MCF 10A (cell line): ENCODE measurements at regions not wholly inside any gene's neighbourhood (a gene's known extent, or its start where the extent isn't known, plus 50 kb on each side); places are given as distances from the start of the nearest gene placed in this dataset.

Source experiments
- BruUV-seq: library from RNA; stranded (reverse); fragments of 400-500 nt; replicated peaks from 2 replicates; lab custom pipeline; 2021; lab: Mats Ljungman, UMichigan
- CTCF ChIA-PET: fragments of 300-600 bp; sonication (Branson Sonifier 250); formaldehyde crosslinking; extraction: SDS; loops from one replicate; lab custom pipeline; 2021; ENCODE audit warnings: antibody characterized with exemption, inconsistent platforms; lab: Yijun Ruan, JAX
- POLR2A ChIA-PET: fragments of 300-600, 350-650 bp; sonication (Branson Sonifier 250); formaldehyde crosslinking; extraction: SDS; loops from one replicate; lab custom pipeline; 2020; ENCODE audit warnings: antibody characterized with exemption, inconsistent platforms; lab: Yijun Ruan, JAX
- DNase-seq: peaks from one replicate; pipeline ENCODE4 v3.0.0-alpha.2; 2018; ENCODE audit not compliant: unreplicated experiment
- H3K27ac Mint-ChIP-seq: one replicate; pipeline ENCODE4 v1.8.0; 2022; ENCODE audit warnings: mild to moderate bottlenecking, low read depth, mixed read lengths; ENCODE audit not compliant: unreplicated experiment
- H3K27me3 Mint-ChIP-seq: one replicate; pipeline ENCODE4 v1.8.0; 2022; ENCODE audit warnings: mixed read lengths; ENCODE audit not compliant: insufficient read depth, unreplicated experiment
- H3K36me3 Mint-ChIP-seq: one replicate; pipeline ENCODE4 v1.8.0; 2022; ENCODE audit warnings: mild to moderate bottlenecking, moderate library complexity, mixed read lengths; ENCODE audit not compliant: insufficient read depth, unreplicated experiment
- H3K4me1 Mint-ChIP-seq: one replicate; pipeline ENCODE4 v1.8.0; 2022; ENCODE audit warnings: mixed read lengths; ENCODE audit not compliant: insufficient read depth, unreplicated experiment
- H3K4me3 Mint-ChIP-seq: one replicate; pipeline ENCODE4 v1.8.0; 2022; ENCODE audit warnings: mild to moderate bottlenecking, moderate library complexity, mixed read lengths; ENCODE audit not compliant: unreplicated experiment
- H3K9me3 Mint-ChIP-seq: one replicate; pipeline ENCODE4 v1.8.0; 2022; ENCODE audit warnings: mixed read lengths; ENCODE audit not compliant: unreplicated experiment
- intact Hi-C: fragments of 100-400 bp; cut with micrococcal nuclease; formaldehyde crosslinking; loops from 2 replicates; pipeline ENCODE4 v1.14.1; 2022
- TF ChIP-seq, protein P1 (sequence below): fragments of 200-600 bp; IDR thresholded peaks from one replicate; pipeline ENCODE4 v1.8.0; 2022; ENCODE audit warnings: antibody characterized with exemption, mild to moderate bottlenecking; ENCODE audit not compliant: unreplicated experiment

DNA sequence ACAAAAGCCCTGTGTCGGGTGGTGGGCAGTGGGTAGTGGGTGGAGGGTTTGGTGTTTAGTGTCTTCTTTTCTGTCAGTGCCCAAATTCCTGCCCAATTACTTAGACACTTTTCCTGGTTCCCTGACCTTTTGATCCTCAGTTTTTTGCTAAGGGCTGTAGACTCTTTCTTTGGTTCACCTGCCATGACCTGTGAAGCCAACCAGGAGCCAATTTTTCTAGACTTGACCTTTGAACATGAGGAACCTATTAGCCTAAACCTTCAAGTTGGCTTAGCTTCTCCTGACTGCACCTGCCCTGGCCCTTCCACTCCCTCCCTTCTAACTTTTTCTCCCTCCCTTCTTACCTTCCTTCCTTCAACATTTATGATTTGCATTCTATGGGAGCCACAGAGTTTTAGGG, 94.5 kb downstream of the MID1IP1 start:
- CTCF ChIA-PET, result no interaction called here
- H3K36me3 Mint-ChIP-seq, result no peaks in the 10 kb centered on the region
- H3K4me1 Mint-ChIP-seq, result no peaks in the 10 kb centered on the region
- TF ChIP-seq, protein P1, sequence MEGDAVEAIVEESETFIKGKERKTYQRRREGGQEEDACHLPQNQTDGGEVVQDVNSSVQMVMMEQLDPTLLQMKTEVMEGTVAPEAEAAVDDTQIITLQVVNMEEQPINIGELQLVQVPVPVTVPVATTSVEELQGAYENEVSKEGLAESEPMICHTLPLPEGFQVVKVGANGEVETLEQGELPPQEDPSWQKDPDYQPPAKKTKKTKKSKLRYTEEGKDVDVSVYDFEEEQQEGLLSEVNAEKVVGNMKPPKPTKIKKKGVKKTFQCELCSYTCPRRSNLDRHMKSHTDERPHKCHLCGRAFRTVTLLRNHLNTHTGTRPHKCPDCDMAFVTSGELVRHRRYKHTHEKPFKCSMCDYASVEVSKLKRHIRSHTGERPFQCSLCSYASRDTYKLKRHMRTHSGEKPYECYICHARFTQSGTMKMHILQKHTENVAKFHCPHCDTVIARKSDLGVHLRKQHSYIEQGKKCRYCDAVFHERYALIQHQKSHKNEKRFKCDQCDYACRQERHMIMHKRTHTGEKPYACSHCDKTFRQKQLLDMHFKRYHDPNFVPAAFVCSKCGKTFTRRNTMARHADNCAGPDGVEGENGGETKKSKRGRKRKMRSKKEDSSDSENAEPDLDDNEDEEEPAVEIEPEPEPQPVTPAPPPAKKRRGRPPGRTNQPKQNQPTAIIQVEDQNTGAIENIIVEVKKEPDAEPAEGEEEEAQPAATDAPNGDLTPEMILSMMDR, result no peak
- H3K9me3 Mint-ChIP-seq, result no peaks in the 10 kb centered on the region
- intact Hi-C loops, result no loop called here
- H3K4me3 Mint-ChIP-seq, result no peak overlapping the region
- POLR2A ChIA-PET, result no interaction called here
- no peak overlapping the region for H3K27ac Mint-ChIP-seq
- DNase-seq, result no peak
- H3K27me3 Mint-ChIP-seq, result peaks cover 54% of the 10 kb centered on the region
- BruUV-seq, result no TSS peak

DNA sequence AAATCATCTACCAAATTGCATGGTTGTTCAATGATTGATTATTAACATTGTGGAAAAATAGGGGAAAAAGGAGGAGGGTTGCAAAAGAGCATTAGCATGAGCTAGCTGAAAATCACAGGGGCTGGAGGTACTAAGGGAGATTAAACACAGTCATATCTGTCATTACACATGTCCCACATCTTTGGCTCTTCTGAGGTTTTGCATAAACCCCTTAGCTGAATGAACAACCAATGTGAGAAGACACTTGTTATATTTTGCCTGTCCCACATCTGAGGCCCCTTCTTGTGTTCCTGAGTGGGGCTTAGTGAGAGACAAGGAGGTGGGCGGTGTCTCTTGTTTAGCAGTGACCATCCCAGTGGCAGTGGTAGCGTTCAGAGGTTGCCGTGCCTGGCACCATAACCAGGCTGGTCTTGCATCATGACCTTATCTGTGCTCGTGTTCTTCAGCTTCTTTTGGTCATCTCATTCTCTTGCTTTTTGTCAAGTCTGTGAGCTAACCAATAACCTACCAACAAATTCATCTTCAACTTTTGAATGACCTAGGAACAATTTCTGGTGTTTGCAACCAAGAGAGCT, 95.6 kb downstream of the MID1IP1 start:
- H3K27ac Mint-ChIP-seq, result no peak overlapping the region
- H3K27me3 Mint-ChIP-seq, result peaks cover 44% of the 10 kb centered on the region
- no peaks in the 10 kb centered on the region for H3K4me1 Mint-ChIP-seq
- CTCF ChIA-PET, result interaction anchor here (0.7 kb wide), 1 partner anchor 759 kb away, joined by 3 read pairs; no protein-coding TSS in a partner anchor
- intact Hi-C loops, result no loop called here
- DNase-seq, result no peak
- no TSS peak for BruUV-seq
- POLR2A ChIA-PET, result no interaction called here
- H3K4me3 Mint-ChIP-seq, result no peak overlapping the region
- H3K9me3 Mint-ChIP-seq, result no peaks in the 10 kb centered on the region
- no peaks in the 10 kb centered on the region for H3K36me3 Mint-ChIP-seq
- TF ChIP-seq, protein P1, result no peak

DNA sequence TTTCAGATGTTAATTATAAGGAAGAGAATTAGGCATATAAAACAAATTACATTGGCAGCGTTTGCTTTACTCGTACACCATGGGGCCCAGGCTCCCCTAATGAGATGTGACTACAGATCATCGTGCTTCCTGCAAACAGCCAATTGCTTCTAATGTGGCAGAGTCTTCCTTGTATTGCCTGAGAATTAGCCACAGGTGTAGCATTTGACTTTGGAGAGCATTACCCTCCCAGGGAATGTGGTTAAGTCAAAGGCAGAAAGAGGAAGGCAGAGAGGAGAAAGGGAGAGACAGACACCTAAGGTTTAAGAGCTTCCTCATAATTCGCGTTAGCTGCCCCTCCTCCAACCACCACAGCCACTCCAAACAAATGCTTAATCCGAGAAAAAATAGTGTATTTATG, 97.0 kb downstream of the MID1IP1 start:
- Mint-ChIP-seq H3K4me3 (no peak overlapping the region), H3K9me3 (no peaks in the 10 kb centered on the region), H3K27me3 (peaks cover 29% of the 10 kb centered on the region), H3K27ac (no peak overlapping the region), H3K4me1 (no peaks in the 10 kb centered on the region), H3K36me3 (no peaks in the 10 kb centered on the region)
- ChIA-PET CTCF (no interaction called here), POLR2A (interaction anchor here (0.5 kb wide), 1 partner anchor 51 kb away, joined by 3 read pairs; no protein-coding TSS in a partner anchor)
- intact Hi-C loops, result no loop called here
- BruUV-seq, result no TSS peak
- DNase-seq, result no peak
- TF ChIP-seq, protein P1, result no peak

DNA sequence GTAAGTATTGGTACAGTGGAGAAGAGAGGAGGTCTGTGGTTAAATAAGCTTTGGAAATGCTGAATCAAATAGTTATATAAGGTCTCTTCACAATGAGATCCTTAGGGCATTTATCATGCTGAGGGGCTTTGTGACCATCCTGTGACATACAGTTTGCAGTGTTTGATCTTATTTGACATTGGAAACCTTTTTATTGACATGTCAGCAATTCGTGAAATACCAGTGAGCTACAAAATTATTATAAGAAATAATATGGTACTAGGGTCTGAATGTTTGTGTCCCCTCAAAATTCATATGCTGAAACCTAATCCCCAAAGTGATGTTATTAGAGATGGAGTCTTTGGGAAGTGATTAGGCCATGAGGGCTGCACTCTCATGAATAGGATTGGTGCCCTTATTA, 98.4 kb downstream of the MID1IP1 start:
- DNase-seq, result no peak
- no peak overlapping the region for H3K27ac Mint-ChIP-seq
- ChIA-PET CTCF (interaction anchor here (0.6 to 0.8 kb wide), 2 partner anchors 9 to 344 kb away, joined by 3 to 4 read pairs; no protein-coding TSS in a partner anchor), POLR2A (interaction anchor here (0.7 kb wide), 1 partner anchor 98 kb away, joined by 4 read pairs; the partner anchor contains the start of gene MID1IP1)
- TF ChIP-seq, protein P1, result no peak
- H3K9me3 Mint-ChIP-seq, result no peaks in the 10 kb centered on the region
- peaks cover 35% of the 10 kb centered on the region for H3K27me3 Mint-ChIP-seq
- H3K4me3 Mint-ChIP-seq, result no peak overlapping the region
- H3K4me1 Mint-ChIP-seq, result no peaks in the 10 kb centered on the region
- BruUV-seq, result no TSS peak
- no peaks in the 10 kb centered on the region for H3K36me3 Mint-ChIP-seq
- intact Hi-C loops, result no loop called here
